ENCODE measurements at regions not wholly inside any gene's neighbourhood (a gene's known extent, or its start where the extent isn't known, plus 50 kb on each side); places are given as distances from the start of the nearest gene placed in this dataset.

DNA sequence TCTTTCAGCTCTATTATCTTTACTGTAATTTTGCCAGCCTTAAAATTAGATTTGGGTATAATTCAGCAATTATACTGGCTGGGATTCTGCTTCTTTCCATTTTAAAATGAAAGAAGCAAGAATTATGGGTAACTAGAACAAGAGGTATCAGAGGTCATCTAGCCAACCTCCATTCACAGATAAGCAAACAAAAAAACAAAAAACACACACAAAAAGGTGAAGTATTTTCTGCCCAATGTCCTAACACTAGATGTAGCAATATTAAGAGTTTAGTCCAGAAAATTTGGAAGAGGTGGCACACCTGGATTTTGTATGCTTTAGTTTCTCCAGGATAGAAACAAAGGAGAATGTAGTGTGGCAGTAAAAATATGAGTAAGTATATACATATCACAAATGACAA lies 68.1 kb upstream of the ANXA1 start:
- no peak for DNase-seq (ENCODE audit: low read depth)
- H3K4me3 ChIP-seq (ENCODE audit: low read depth, low read length), result no peak overlapping the region
- TF ChIP-seq CTCF (IDR thresholded peaks at IDR 0.05; ENCODE audit: low read depth, low read length, missing control alignments), result no peak
- in situ Hi-C loops (cut with HindIII; ENCODE audit: low sequenced_read_pairs), result loop anchor here (25.0 kb wide), 1 partner anchor 221 kb away; no protein-coding TSS in a partner anchor

GRCh38 chr9:73081979-73082657 lies 69.5 kb upstream of the ANXA1 start:
- no peak overlapping the region for H3K4me3 ChIP-seq (ENCODE audit: low read depth, low read length)
- in situ Hi-C loops (cut with HindIII; ENCODE audit: low sequenced_read_pairs), result loop anchor here (25.0 kb wide), 1 partner anchor 220 kb away; no protein-coding TSS in a partner anchor
- peak; percentile 54 for DNase-seq (ENCODE audit: low read depth)
- TF ChIP-seq CTCF (IDR thresholded peaks at IDR 0.05; ENCODE audit: low read depth, low read length, missing control alignments), result peak; percentile 83

DNA sequence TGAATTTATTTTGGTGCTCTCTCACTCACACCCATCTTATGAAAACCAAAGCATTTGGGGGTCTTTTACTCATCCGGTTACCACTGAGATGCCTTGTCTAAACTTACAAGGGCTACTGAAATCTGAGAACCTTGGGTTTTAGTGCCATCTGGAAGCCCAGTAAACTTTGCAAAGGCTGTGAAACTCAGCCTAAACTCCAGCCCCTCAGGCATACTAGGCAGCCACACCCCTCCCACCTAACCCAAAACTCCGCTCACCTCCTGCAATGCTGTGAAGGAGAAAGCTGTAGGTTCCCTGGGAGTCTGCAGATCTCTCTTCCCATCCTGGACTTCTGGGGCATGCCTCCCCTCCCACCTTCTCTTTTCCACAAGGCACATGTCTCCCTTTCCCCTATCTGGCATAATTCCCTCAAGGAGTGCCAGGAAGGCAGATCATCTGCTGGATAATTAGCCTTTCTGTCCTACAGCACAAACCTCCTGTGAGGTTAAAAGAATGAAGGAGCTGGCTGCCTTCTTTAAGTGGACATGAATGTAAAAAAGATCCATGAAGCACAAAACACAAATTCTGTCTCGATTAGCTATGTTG lies 71.5 kb upstream of the ANXA1 start:
- no peak for DNase-seq (ENCODE audit: low read depth)

DNA sequence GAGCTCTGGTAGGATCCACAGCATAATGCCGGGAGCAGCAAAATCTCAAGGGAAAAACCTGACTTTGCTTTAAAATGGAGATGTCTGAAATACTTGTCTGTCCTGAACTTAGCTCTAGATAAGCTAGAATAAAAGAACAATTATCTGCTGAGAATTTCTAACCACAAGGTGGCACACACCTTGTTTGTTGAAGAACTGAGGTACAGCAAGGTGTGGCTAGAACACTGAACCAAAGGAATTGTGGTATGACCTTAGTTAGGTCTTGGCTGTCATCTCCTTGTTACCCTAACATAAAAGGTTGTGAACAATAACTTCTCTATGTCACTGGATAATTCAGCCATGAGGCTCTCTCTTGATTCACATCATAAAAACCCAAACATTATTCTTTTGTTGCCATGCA lies 72.3 kb upstream of the ANXA1 start:
- DNase-seq (ENCODE audit: low read depth), result no peak
- no peak overlapping the region for H3K4me3 ChIP-seq (ENCODE audit: low read depth, low read length)
- in situ Hi-C loops (cut with HindIII; ENCODE audit: low sequenced_read_pairs), result loop anchor here (25.0 kb wide), 1 partner anchor 217 kb away; no protein-coding TSS in a partner anchor
- no peak for TF ChIP-seq CTCF (IDR thresholded peaks at IDR 0.05; ENCODE audit: low read depth, low read length, missing control alignments)

More for the DNA sequence above, 71.5 kb upstream of the ANXA1 start:
- no peak overlapping the region for H3K4me3 ChIP-seq (ENCODE audit: low read depth, low read length)
- TF ChIP-seq CTCF (IDR thresholded peaks at IDR 0.05; ENCODE audit: low read depth, low read length, missing control alignments), result no peak
- in situ Hi-C loops (cut with HindIII; ENCODE audit: low sequenced_read_pairs), result loop anchor here (25.0 kb wide), 1 partner anchor 218 kb away; no protein-coding TSS in a partner anchor

GRCh38 chr9:73077625-73078030 lies 74.0 kb upstream of the ANXA1 start:
- in situ Hi-C loops (cut with HindIII; ENCODE audit: low sequenced_read_pairs), result loop anchor here (25.0 kb wide), 1 partner anchor 215 kb away; no protein-coding TSS in a partner anchor
- DNase-seq (ENCODE audit: low read depth), result no peak
- no peak overlapping the region for H3K4me3 ChIP-seq (ENCODE audit: low read depth, low read length)
- no peak for TF ChIP-seq CTCF (IDR thresholded peaks at IDR 0.05; ENCODE audit: low read depth, low read length, missing control alignments)

GRCh38 chr9:73076970-73077369 lies 74.7 kb upstream of the ANXA1 start:
- DNase-seq (ENCODE audit: low read depth), result no peak
- in situ Hi-C loops (cut with HindIII; ENCODE audit: low sequenced_read_pairs), result loop anchor here (25.0 kb wide), 1 partner anchor 215 kb away; no protein-coding TSS in a partner anchor
- no peak for TF ChIP-seq CTCF (IDR thresholded peaks at IDR 0.05; ENCODE audit: low read depth, low read length, missing control alignments)
- no peak overlapping the region for H3K4me3 ChIP-seq (ENCODE audit: low read depth, low read length)
